Body of pancreas (tissue), 4 donors: ENCODE measurements at regions not wholly inside any gene's neighbourhood (a gene's known extent, or its start where the extent isn't known, plus 50 kb on each side); places are given as distances from the start of the nearest gene placed in this dataset.

ENCODE experiments used
- POLR2A ChIP-seq, 3 donors: fragments of 450-650 bp; IDR thresholded peaks; one replicate each; pipeline ENCODE4 v1.6.1; 2016; ENCODE audit warnings: antibody characterized with exemption in 3 of 3, mild to moderate bottlenecking in 2 of 3
- TF ChIP-seq, protein P1 (sequence below), 7 experiments: fragments of 450-650 bp in 4 of 7; fragments of 200-600 bp in 3 of 7; sonication (generic) in 3 of 7; IDR thresholded peaks; one replicate each; pipeline ENCODE4 v1.5.1; 2016 to 2019; ENCODE audit warnings: antibody characterized with exemption in 7 of 7

DNA sequence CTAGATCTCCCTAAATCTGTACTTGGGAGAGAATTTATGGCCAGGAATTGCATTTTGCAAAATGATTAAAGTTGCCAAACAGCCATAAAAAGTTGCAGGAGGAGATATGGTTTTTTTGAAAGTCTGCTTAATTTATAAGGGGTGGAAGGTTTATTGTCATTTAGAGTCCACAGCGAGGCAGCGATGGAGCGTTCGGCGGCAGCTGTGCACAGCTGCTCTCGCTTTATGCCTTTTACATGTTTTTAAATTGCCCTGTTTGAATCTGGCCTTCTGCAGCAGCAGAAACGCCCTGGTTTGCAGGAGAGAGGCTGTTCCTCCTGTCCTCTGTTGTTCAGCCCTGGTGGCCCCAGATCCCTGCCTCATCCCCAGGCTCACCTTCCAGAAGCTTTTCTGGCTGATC, 144.9 kb upstream of the POU3F1 start:
- TF ChIP-seq, protein P1, sequence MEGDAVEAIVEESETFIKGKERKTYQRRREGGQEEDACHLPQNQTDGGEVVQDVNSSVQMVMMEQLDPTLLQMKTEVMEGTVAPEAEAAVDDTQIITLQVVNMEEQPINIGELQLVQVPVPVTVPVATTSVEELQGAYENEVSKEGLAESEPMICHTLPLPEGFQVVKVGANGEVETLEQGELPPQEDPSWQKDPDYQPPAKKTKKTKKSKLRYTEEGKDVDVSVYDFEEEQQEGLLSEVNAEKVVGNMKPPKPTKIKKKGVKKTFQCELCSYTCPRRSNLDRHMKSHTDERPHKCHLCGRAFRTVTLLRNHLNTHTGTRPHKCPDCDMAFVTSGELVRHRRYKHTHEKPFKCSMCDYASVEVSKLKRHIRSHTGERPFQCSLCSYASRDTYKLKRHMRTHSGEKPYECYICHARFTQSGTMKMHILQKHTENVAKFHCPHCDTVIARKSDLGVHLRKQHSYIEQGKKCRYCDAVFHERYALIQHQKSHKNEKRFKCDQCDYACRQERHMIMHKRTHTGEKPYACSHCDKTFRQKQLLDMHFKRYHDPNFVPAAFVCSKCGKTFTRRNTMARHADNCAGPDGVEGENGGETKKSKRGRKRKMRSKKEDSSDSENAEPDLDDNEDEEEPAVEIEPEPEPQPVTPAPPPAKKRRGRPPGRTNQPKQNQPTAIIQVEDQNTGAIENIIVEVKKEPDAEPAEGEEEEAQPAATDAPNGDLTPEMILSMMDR (IDR thresholded peaks at IDR 0.05), result no peak
- TF ChIP-seq POLR2A (IDR thresholded peaks at IDR 0.05), result no peak
